ENCODE measurements at regions not wholly inside any gene's neighbourhood (a gene's known extent, or its start where the extent isn't known, plus 50 kb on each side); places are given as distances from the start of the nearest gene placed in this dataset.

- no peak for TF ChIP-seq CTCF (IDR thresholded peaks at IDR 0.05; ENCODE audit: low read depth, low read length, missing control alignments)
- no peak overlapping the region for H3K4me3 ChIP-seq (replicated peaks; ENCODE audit: low read depth, low read length)
- DNase-seq (ENCODE audit: extremely low read depth, low read depth) = no peak
These were observed 450.9 kb upstream of the HS6ST1 start for GRCh38 chr2:128769457-128770142.

DNA sequence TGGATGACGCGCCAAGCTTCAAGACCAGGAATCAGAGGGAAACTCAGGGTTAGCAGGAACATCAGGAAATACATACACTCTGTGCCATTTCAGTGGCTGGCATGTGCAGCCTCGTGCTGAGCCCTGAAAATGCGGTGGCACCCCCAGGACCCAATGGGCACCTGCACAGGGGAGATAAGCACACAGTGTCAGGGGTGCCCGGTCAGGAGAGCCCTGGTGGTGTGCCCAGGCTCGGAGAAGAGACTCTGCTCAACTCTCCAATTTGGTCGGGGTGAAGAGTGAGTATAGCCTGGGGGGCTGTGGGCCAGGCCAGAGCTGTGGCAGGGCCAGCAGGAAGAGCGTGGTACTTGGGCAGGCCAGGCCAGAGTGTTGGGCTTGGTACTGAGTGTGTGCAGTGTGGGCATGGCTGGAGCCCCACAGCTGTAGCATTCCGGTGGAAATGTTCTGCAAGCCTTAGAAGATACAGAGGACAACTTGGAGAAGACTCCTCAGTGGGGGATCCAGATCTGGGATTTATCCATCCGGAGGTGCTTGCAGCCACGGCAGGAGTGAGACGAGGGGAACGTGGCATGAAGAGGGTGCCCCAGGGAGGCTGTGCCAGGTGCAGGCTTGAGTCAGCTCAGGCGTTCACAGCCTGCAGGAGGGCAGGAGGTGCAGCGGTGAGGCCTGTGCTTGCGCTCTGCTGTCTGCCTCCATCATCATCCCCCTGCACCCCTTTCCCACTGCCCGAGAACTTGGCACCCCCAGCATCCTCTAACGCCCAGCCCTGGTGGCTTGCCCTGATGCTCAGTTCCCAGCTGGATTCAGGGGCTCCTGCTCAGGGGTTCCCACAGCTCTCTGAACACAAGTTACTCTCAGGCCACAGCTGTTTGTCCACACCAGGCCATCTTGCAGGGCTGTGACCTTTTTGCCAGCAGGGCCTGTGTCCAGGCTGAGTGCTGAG, 451.7 kb upstream of the HS6ST1 start:
- H3K4me3 ChIP-seq (replicated peaks; ENCODE audit: low read depth, low read length) = no peak overlapping the region
- DNase-seq (ENCODE audit: extremely low read depth, low read depth) = no peak
- TF ChIP-seq CTCF (IDR thresholded peaks at IDR 0.05; ENCODE audit: low read depth, low read length, missing control alignments) = no peak

- H3K4me3 ChIP-seq (replicated peaks; ENCODE audit: low read depth, low read length) = no peak overlapping the region
- no peak for TF ChIP-seq CTCF (IDR thresholded peaks at IDR 0.05; ENCODE audit: low read depth, low read length, missing control alignments)
- DNase-seq (ENCODE audit: extremely low read depth, low read depth) = no peak
These were observed 452.7 kb upstream of the HS6ST1 start for GRCh38 chr2:128771401-128771800.

DNA sequence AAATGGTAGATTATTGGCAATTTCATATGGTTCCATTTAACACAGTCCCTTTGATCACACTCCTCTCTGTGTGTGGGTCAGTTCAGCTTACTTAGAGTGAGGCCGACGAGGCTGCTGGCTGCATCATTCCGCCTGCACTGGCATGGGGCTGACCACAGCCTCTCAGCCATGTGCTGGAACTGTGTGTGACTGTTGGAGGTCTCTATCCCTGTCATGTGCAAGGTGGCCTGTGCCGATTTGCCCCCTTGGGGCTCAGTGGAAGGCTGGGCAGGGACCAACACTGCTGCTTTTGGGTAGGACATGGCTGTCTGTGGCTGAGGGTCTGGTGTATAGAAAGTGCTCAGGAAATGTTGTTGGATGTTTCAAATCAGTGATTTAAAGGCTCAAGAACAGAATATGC, 454.0 kb upstream of the HS6ST1 start:
- TF ChIP-seq CTCF (IDR thresholded peaks at IDR 0.05; ENCODE audit: low read depth, low read length, missing control alignments) = no peak
- no peak overlapping the region for H3K4me3 ChIP-seq (replicated peaks; ENCODE audit: low read depth, low read length)
- no peak for DNase-seq (ENCODE audit: extremely low read depth, low read depth)

GRCh38 chr2:128773641-128774319, 455.1 kb upstream of the HS6ST1 start:
- DNase-seq (ENCODE audit: extremely low read depth, low read depth) = no peak
- no peak for TF ChIP-seq CTCF (IDR thresholded peaks at IDR 0.05; ENCODE audit: low read depth, low read length, missing control alignments)
- no peak overlapping the region for H3K4me3 ChIP-seq (replicated peaks; ENCODE audit: low read depth, low read length)

GRCh38 chr2:128774320-128775216, 455.9 kb upstream of the HS6ST1 start:
- TF ChIP-seq CTCF (IDR thresholded peaks at IDR 0.05; ENCODE audit: low read depth, low read length, missing control alignments) = no peak

More at GRCh38 chr2:128774320-128775216, 455.9 kb upstream of the HS6ST1 start:
- no peak for DNase-seq (ENCODE audit: extremely low read depth, low read depth)
- no peak overlapping the region for H3K4me3 ChIP-seq (replicated peaks; ENCODE audit: low read depth, low read length)
